Neural progenitor cell (in vitro differentiated cells): ENCODE measurements at regions not wholly inside any gene's neighbourhood (a gene's known extent, or its start where the extent isn't known, plus 50 kb on each side); places are given as distances from the start of the nearest gene placed in this dataset.
A peak's percentile ranks its signal among the peaks of the same experiment; 100 is the strongest.

Experiments used
- DNase-seq: peaks from one replicate; pipeline ENCODE4 v3.0.0-alpha.2; 2016; ENCODE audit warnings: low spot score
- H2AFZ ChIP-seq: fragments of 200-600 bp; sonication (generic); replicated peaks from 2 replicates; pipeline ENCODE4 v1.6.1; 2016; ENCODE audit warnings: antibody characterized with exemption
- H3F3A ChIP-seq: fragments of 200-600 bp; sonication (generic); 2 replicates; pipeline ENCODE4 v1.6.1; 2016; ENCODE audit warnings: antibody characterized with exemption, low read depth
- H3K27ac ChIP-seq: fragments of 200-600 bp; sonication (generic); 2 replicates; pipeline ENCODE4 v1.5.1; 2016; ENCODE audit warnings: mild to moderate bottlenecking
- H3K27me3 ChIP-seq: fragments of 200-600 bp; sonication (generic); 2 replicates; pipeline ENCODE4 v1.6.1; 2016; ENCODE audit warnings: mild to moderate bottlenecking, moderate library complexity
- H3K36me3 ChIP-seq: fragments of 200-600 bp; sonication (generic); 2 replicates; pipeline ENCODE4 v1.5.1; 2016
- H3K4me1 ChIP-seq: fragments of 200-600 bp; sonication (generic); 2 replicates; pipeline ENCODE4 v1.6.1; 2016; ENCODE audit warnings: mixed run types
- H3K4me2 ChIP-seq: fragments of 200-600 bp; sonication (generic); 2 replicates; pipeline ENCODE4 v1.6.1; 2016
- H3K4me3 ChIP-seq: fragments of 200-600 bp; sonication (generic); 2 replicates; pipeline ENCODE4 v1.5.1; 2016
- H3K79me2 ChIP-seq: fragments of 200-600 bp; sonication (generic); 2 replicates; pipeline ENCODE4 v1.6.1; 2016; ENCODE audit warnings: low read depth
- H3K9ac ChIP-seq: fragments of 200-600 bp; sonication (generic); 2 replicates; pipeline ENCODE4 v1.6.1; 2016
- H3K9me3 ChIP-seq: fragments of 200-600 bp; sonication (generic); 2 replicates; pipeline ENCODE4 v1.5.1; 2016; ENCODE audit warnings: low read depth
- H4K20me1 ChIP-seq: fragments of 200-600 bp; sonication (generic); 2 replicates; pipeline ENCODE4 v1.6.1; 2016; ENCODE audit warnings: low read depth
- H3K27ac Mint-ChIP-seq: 3 replicates; pipeline ENCODE4 v1.8.0; 2021; ENCODE audit warnings: mixed read lengths
- H3K27me3 Mint-ChIP-seq: 2 replicates; pipeline ENCODE4 v1.8.0; 2022; ENCODE audit warnings: low read depth, mild to moderate bottlenecking, inconsistent platforms, moderate library complexity, mixed read lengths; ENCODE audit not compliant: insufficient read depth
- H3K36me3 Mint-ChIP-seq: 3 replicates; pipeline ENCODE4 v1.8.0; 2021; ENCODE audit warnings: mixed read lengths
- H3K4me1 Mint-ChIP-seq: 3 replicates; pipeline ENCODE4 v1.8.0; 2021; ENCODE audit warnings: mixed read lengths
- H3K4me3 Mint-ChIP-seq: 3 replicates; pipeline ENCODE4 v1.8.0; 2021; ENCODE audit warnings: mild to moderate bottlenecking, moderate library complexity, mixed read lengths
- H3K9me3 Mint-ChIP-seq: 3 replicates; pipeline ENCODE4 v1.8.0; 2020; ENCODE audit warnings: mixed read lengths
- EZH2 ChIP-seq: fragments of 200-600 bp; sonication (generic); IDR thresholded peaks from 2 replicates; pipeline ENCODE4 v1.6.1; 2017; ENCODE audit warnings: antibody characterized with exemption, mild to moderate bottlenecking, moderate library complexity
- EZH2phosphoT487 ChIP-seq: fragments of 200-600 bp; sonication (generic); IDR thresholded peaks from 2 replicates; pipeline ENCODE4 v1.6.1; 2017; ENCODE audit warnings: antibody characterized with exemption
- TF ChIP-seq, protein P1 (sequence below): fragments of 200-600 bp; sonication (generic); IDR thresholded peaks from 2 replicates; pipeline ENCODE4 v1.5.1; 2017; ENCODE audit warnings: antibody characterized with exemption, mild to moderate bottlenecking

DNA sequence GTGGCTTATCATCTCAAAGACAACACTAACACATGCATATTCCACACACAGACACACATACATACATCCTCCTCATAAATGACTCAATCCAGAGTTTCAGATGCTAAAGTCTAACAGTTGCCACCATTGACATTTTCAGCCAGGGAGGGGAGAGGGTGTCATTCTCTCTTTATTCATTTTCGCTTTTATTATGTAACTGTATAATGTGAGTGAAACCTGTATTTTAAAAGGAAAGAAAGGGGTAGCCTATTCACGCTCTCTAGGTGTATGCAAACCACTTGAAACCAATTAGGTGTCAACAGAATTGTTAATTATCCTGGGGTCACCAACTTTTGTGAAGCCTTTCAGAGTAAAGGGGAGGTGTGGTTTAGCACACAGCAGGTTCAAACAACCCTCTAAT lies 1282.9 kb downstream of the ROBO2 start:
- H4K20me1 ChIP-seq, result no peaks in the 10 kb centered on the region
- H3K27ac ChIP-seq, result no peak overlapping the region
- peak; percentile 53 for DNase-seq
- peak overlapping the region; percentile 38 for H3K4me2 ChIP-seq
- peaks cover 11% of the 10 kb centered on the region for H3K4me1 ChIP-seq
- Mint-ChIP-seq H3K27ac (no peak overlapping the region), H3K36me3 (no peaks in the 10 kb centered on the region), H3K27me3 (no peaks in the 10 kb centered on the region), H3K4me3 (no peak overlapping the region), H3K4me1 (no peaks in the 10 kb centered on the region), H3K9me3 (peaks cover 10% of the 10 kb centered on the region)
- no peaks in the 10 kb centered on the region for H3K36me3 ChIP-seq
- H3K27me3 ChIP-seq, result no peaks in the 10 kb centered on the region
- no peaks in the 10 kb centered on the region for H3K79me2 ChIP-seq
- H3F3A ChIP-seq, result peaks cover 5% of the 10 kb centered on the region
- peak; percentile 43 for TF ChIP-seq EZH2phosphoT487
- TF ChIP-seq, protein P1, sequence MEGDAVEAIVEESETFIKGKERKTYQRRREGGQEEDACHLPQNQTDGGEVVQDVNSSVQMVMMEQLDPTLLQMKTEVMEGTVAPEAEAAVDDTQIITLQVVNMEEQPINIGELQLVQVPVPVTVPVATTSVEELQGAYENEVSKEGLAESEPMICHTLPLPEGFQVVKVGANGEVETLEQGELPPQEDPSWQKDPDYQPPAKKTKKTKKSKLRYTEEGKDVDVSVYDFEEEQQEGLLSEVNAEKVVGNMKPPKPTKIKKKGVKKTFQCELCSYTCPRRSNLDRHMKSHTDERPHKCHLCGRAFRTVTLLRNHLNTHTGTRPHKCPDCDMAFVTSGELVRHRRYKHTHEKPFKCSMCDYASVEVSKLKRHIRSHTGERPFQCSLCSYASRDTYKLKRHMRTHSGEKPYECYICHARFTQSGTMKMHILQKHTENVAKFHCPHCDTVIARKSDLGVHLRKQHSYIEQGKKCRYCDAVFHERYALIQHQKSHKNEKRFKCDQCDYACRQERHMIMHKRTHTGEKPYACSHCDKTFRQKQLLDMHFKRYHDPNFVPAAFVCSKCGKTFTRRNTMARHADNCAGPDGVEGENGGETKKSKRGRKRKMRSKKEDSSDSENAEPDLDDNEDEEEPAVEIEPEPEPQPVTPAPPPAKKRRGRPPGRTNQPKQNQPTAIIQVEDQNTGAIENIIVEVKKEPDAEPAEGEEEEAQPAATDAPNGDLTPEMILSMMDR, result no peak
- no peak overlapping the region for H2AFZ ChIP-seq
- no peak overlapping the region for H3K4me3 ChIP-seq
- no peak overlapping the region for H3K9ac ChIP-seq
- no peaks in the 10 kb centered on the region for H3K9me3 ChIP-seq

DNA sequence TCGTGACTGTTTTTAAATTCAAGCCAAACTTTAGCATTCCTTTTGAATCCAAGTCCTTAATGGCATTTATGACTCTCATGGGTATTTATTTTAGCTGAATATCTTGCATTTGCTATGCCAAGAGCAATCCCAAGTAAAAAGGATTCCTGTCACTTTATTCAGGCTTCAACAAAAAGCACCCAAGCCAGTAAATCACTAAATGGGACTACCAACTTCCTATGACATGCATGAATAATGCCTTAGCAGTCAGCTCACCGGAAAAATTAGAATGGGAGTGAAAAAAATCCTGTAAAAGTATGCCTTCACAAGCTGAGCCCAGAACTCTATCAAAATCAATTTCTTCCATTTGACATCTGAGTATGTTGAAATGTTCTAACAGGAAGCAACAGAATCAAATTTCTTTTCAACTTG lies 1297.9 kb downstream of the ROBO2 start:
- H3K4me2 ChIP-seq, result no peak overlapping the region
- no peak overlapping the region for H3K4me3 ChIP-seq
- Mint-ChIP-seq H3K27me3 (no peaks in the 10 kb centered on the region), H3K27ac (no peak overlapping the region), H3K4me3 (no peak overlapping the region), H3K9me3 (no peaks in the 10 kb centered on the region), H3K4me1 (peaks cover 13% of the 10 kb centered on the region), H3K36me3 (no peaks in the 10 kb centered on the region)
- no peak overlapping the region for H2AFZ ChIP-seq
- no peaks in the 10 kb centered on the region for H3K27me3 ChIP-seq
- no peaks in the 10 kb centered on the region for H3K36me3 ChIP-seq
- no peaks in the 10 kb centered on the region for H3K9me3 ChIP-seq
- H3K9ac ChIP-seq, result no peak overlapping the region
- no peak overlapping the region for H3K27ac ChIP-seq
- DNase-seq, result no peak
- no peaks in the 10 kb centered on the region for H3K79me2 ChIP-seq
- peaks cover under 1% of the 10 kb centered on the region for H3F3A ChIP-seq
- TF ChIP-seq, protein P1, result no peak
- TF ChIP-seq EZH2 (no peak), EZH2phosphoT487 (no peak)
- peaks cover 27% of the 10 kb centered on the region for H3K4me1 ChIP-seq
- H4K20me1 ChIP-seq, result no peaks in the 10 kb centered on the region

DNA sequence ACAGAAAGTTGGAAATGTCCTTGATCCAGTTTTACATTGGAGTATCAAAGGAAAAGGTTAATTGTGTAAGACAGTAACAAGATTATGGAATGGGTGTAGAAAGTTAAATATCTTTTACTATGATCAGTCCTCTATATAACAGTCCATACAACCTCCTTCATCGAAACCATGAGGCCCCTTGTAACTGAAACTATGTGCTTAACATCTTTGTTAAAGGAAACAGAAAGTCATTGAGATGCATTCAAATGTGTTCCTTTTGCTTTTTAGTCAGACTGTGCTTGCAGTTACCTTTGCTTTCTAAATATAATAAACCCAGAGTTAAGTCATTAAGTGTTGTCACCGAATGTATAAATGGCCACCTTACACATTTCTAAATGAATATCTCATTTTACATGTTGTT lies 1298.5 kb downstream of the ROBO2 start:
- H3K27me3 ChIP-seq, result no peaks in the 10 kb centered on the region
- H3F3A ChIP-seq, result peaks cover 5% of the 10 kb centered on the region
- no peaks in the 10 kb centered on the region for H4K20me1 ChIP-seq
- no peaks in the 10 kb centered on the region for H3K79me2 ChIP-seq
- Mint-ChIP-seq H3K27ac (no peak overlapping the region), H3K36me3 (no peaks in the 10 kb centered on the region), H3K9me3 (no peaks in the 10 kb centered on the region), H3K27me3 (no peaks in the 10 kb centered on the region), H3K4me1 (peaks cover 13% of the 10 kb centered on the region), H3K4me3 (no peak overlapping the region)
- no peak overlapping the region for H3K27ac ChIP-seq
- TF ChIP-seq EZH2phosphoT487, result no peak
- no peak for TF ChIP-seq EZH2
- TF ChIP-seq, protein P1, result no peak
- peaks cover 30% of the 10 kb centered on the region for H3K4me1 ChIP-seq
- no peak overlapping the region for H2AFZ ChIP-seq
- no peak overlapping the region for H3K4me2 ChIP-seq
- no peaks in the 10 kb centered on the region for H3K9me3 ChIP-seq
- H3K4me3 ChIP-seq, result no peak overlapping the region
- H3K36me3 ChIP-seq, result no peaks in the 10 kb centered on the region
- H3K9ac ChIP-seq, result no peak overlapping the region
- DNase-seq, result no peak
